Activated T-helper 2 cell treated with anti-CD3 and anti-CD28 coated beads, Interferon-gamma antibody, Interleukin-2, Interleukin-4, amounts not matched to agents 10 μg/mL and 5 μg/mL and 100 μg/mL, durations not matched to agents 14 hours and 24 hours and 36 hours (primary cell): ENCODE measurements at regions not wholly inside any gene's neighbourhood (a gene's known extent, or its start where the extent isn't known, plus 50 kb on each side); places are given as distances from the start of the nearest gene placed in this dataset.
"Not testable (repeated sequence)": the region's sequence is repeated elsewhere in the genome, so short reads cannot be mapped to it uniquely, and the experiment has no call there.

ENCODE experiments used
- DNase-seq: peaks from one replicate; pipeline ENCODE4 v3.0.0; 2021; ENCODE audit warnings: low spot score
- H3K27ac Mint-ChIP-seq: one replicate; pipeline ENCODE4 v1.8.0; 2021; ENCODE audit warnings: mixed read lengths
- H3K27me3 Mint-ChIP-seq: one replicate; pipeline ENCODE4 v1.8.0; 2021; ENCODE audit warnings: low read depth, mixed read lengths
- H3K36me3 Mint-ChIP-seq: one replicate; pipeline ENCODE4 v1.8.0; 2021; ENCODE audit warnings: low read depth, mixed read lengths
- H3K4me1 Mint-ChIP-seq: one replicate; pipeline ENCODE4 v1.8.0; 2021; ENCODE audit warnings: low read depth, mixed read lengths
- H3K4me3 Mint-ChIP-seq: one replicate; pipeline ENCODE4 v1.8.0; 2021; ENCODE audit warnings: low read depth, mild to moderate bottlenecking, moderate library complexity, mixed read lengths
- H3K9me3 Mint-ChIP-seq: one replicate; pipeline ENCODE4 v1.8.0; 2021; ENCODE audit warnings: mixed read lengths
- intact Hi-C: fragments of 100-400 bp; cut with micrococcal nuclease; formaldehyde crosslinking; loops from one replicate; pipeline ENCODE4 v1.15.1; 2023

DNA sequence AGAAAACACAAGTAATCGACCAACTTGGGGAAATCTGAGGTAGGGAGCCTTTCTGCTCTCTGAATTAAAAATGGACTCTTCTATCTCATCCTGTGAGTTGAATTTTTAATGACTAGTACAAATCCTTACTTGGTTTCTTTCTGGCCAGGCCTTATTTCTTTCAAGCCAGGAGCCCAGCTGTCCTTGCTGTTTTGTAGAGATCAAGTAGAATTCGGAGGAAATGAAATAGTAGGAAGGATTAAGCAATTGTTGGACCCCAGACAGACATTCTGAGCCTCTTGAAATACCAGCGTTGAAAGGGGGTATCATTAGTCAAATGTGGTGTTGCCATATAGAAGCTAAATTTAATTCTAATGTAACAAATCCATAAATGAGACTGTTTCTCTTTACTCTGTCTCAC lies 53.7 kb upstream of the SMIM15 start:
- Mint-ChIP-seq H3K4me3 (no peak overlapping the region), H3K36me3 (no peaks in the 10 kb centered on the region), H3K4me1 (no peaks in the 10 kb centered on the region), H3K9me3 (no peaks in the 10 kb centered on the region), H3K27me3 (peaks cover 19% of the 10 kb centered on the region), H3K27ac (no peak overlapping the region)
- intact Hi-C loops = no loop called here
- DNase-seq = no peak

DNA sequence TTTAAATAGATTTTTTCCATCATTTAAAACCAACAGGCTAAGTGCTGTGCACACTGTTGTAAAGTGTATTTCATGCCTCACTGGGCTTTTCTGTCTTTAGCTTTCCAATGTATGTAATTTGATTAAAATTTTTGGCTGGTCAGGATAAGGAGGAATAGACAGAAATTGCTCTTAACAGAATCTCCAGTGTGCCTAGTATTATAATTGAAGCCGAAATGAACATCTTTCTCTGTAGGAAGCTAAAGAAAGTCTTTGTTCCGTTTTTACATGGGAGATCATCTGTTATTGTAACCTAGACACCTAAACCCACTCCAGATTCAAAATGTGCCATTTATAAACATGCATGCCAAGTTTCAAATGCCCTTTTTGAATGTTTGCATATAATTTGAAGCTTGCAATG lies 54.5 kb upstream of the SMIM15 start:
- H3K4me3 Mint-ChIP-seq = no peak overlapping the region

DNA sequence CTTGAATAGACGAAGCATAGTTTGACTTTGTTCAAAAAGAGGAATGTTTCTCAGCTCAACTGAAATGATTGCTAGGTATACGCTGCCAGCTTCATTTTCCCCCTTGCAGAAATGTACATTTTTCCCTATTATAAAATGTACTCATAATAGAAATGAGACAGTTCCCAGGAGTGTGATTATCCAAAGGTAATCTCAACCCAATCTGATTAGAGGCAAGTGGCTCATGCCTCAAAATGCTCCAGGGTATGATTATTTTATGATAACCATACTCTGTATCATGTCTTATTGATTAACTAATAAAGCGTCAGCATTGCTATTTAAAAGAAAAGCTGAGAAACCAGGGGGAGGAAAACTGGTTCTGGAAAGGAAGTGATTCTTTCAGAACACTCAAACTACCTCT lies 54.9 kb upstream of the SMIM15 start:
- no peaks in the 10 kb centered on the region for H3K36me3 Mint-ChIP-seq
- no peak overlapping the region for H3K27ac Mint-ChIP-seq
- H3K9me3 Mint-ChIP-seq = no peaks in the 10 kb centered on the region
- no peak overlapping the region for H3K4me3 Mint-ChIP-seq
- no peaks in the 10 kb centered on the region for H3K4me1 Mint-ChIP-seq
- intact Hi-C loops = no loop called here
- peaks cover 17% of the 10 kb centered on the region for H3K27me3 Mint-ChIP-seq
- DNase-seq = no peak

More for the DNA sequence above, 54.5 kb upstream of the SMIM15 start:
- H3K9me3 Mint-ChIP-seq = no peaks in the 10 kb centered on the region
- intact Hi-C loops = no loop called here
- no peaks in the 10 kb centered on the region for H3K36me3 Mint-ChIP-seq
- peaks cover 19% of the 10 kb centered on the region for H3K27me3 Mint-ChIP-seq
- DNase-seq = no peak
- H3K4me1 Mint-ChIP-seq = no peaks in the 10 kb centered on the region
- no peak overlapping the region for H3K27ac Mint-ChIP-seq

DNA sequence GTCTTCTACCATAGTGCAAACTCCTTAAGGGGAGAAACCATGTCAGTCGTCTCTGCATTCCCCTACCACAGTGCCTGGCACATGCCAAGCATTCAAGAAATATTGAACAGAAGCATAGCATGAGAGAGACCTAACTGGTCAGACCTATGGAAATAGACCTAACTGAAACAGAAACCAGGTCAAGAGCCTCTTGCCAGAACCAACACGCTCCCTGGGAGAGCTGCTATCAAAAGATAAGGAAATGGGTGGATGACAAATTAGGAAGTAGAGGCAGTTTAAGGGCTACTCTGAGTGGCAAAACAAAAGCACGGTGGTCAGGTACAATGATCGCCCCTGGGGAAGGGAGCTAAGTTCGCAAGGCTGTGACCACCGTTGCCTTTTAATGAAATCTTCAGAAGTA lies 66.0 kb upstream of the SMIM15 start:
- no peak overlapping the region for H3K4me3 Mint-ChIP-seq
- no peaks in the 10 kb centered on the region for H3K9me3 Mint-ChIP-seq
- H3K36me3 Mint-ChIP-seq = no peaks in the 10 kb centered on the region
- no peaks in the 10 kb centered on the region for H3K4me1 Mint-ChIP-seq
- no peak overlapping the region for H3K27ac Mint-ChIP-seq
- intact Hi-C loops = no loop called here
- no peak for DNase-seq
- peaks cover 2% of the 10 kb centered on the region for H3K27me3 Mint-ChIP-seq

DNA sequence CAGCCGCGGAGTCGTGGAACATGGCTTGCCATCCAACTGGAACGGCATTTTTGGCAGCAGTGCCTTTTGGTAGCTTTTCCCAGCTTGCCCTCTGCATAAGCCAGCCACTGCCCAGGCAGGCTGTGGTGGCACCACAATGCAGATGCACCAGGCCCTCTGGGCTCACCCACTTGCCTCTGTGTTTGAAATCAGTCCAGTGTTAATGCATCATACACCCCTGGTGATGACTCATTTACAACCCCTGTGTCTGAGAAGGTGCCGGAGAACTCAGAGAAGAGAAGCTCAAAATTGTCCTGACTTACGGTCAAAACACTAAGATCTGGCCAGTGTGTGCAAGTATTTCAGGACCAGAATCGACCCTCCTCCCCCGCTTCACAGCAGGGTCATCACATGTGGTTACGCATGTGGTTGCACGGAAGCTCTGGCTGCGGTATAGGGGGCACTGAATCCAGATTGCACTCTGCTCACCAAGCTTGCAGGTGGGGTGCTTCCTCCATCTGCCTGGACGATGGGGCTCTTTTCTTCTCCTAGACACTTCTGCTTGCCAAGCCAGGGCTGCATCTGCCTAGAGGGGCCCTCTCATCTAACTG lies 66.5 kb upstream of the SMIM15 start:
- Mint-ChIP-seq H3K9me3 (no peaks in the 10 kb centered on the region), H3K4me3 (no peak overlapping the region), H3K4me1 (no peaks in the 10 kb centered on the region), H3K27me3 (peaks cover 2% of the 10 kb centered on the region), H3K27ac (no peak overlapping the region), H3K36me3 (no peaks in the 10 kb centered on the region)
- DNase-seq = no peak
- intact Hi-C loops = no loop called here

DNA sequence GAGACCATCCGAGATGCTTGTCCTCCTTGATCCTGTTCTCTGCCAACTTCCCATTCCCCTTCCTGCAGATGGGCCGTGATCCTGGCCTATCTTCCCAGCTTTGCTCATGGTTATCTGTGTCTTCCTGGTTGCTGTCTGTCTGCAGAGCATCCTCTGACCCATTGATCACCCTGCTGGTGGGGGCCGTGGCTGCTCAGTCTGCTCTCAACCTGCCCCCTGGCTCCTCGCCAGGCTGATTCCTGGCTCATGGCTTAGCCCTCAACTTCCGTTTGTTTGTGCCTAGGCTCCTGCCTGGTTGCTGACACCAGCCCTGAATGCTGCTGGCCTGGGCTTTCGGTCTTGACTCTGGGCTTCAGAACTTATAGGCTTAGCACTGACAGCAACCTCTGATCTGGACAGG lies 67.1 kb upstream of the SMIM15 start:
- Mint-ChIP-seq H3K27me3 (no peaks in the 10 kb centered on the region), H3K27ac (no peak overlapping the region), H3K4me1 (no peaks in the 10 kb centered on the region), H3K36me3 (no peaks in the 10 kb centered on the region), H3K4me3 (no peak overlapping the region), H3K9me3 (no peaks in the 10 kb centered on the region)
- DNase-seq = no peak
- intact Hi-C loops = no loop called here

DNA sequence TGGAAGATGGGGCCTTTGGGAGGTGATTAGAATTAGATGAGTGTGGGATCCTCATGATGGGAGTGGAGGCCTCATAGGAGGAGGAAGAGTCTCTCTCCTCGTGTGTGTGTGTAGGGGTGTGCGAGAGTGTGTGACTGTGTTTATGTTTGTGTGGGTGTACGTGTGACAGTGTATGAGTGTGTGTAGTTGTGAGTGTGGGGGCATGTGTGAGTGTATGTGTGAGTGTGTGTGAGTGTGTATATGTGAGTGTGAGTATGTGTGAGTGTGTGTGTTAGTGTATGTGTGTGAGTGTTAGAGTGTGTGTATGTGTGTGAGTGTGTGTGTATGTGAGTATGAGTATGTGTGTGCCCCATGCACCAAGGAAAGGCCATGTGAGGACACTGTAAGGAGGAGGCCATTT lies 68.2 kb upstream of the SMIM15 start:
- Mint-ChIP-seq H3K27me3 (no peaks in the 10 kb centered on the region), H3K9me3 (no peaks in the 10 kb centered on the region), H3K36me3 (no peaks in the 10 kb centered on the region), H3K4me1 (no peaks in the 10 kb centered on the region), H3K27ac (no peak overlapping the region), H3K4me3 (no peak overlapping the region)
- DNase-seq = no peak
- intact Hi-C loops = no loop called here

DNA sequence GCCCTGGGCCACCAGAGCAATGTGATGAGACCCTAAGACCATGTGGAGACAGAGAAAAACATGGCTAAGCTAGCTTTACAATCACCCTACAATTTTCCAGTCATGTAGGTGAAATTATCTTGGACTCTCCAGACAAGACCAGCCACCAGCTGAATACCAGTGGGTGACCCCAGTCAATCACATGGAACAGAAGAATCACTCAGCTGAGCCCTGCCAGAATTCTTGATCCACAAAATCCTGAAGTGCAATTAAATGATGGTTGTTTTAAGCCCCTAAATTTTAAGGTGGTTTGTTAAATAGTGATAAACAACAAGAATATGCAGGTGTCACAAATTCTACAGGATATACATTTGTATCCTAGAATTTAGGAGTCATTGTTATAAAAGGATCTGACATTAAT lies 69.5 kb upstream of the SMIM15 start:
- no peaks in the 10 kb centered on the region for H3K9me3 Mint-ChIP-seq
- H3K36me3 Mint-ChIP-seq = no peaks in the 10 kb centered on the region
- H3K27ac Mint-ChIP-seq = no peak overlapping the region
- intact Hi-C loops = no loop called here
- H3K27me3 Mint-ChIP-seq = no peaks in the 10 kb centered on the region
- H3K4me1 Mint-ChIP-seq = no peaks in the 10 kb centered on the region
- H3K4me3 Mint-ChIP-seq = no peak overlapping the region
- no peak for DNase-seq

DNA sequence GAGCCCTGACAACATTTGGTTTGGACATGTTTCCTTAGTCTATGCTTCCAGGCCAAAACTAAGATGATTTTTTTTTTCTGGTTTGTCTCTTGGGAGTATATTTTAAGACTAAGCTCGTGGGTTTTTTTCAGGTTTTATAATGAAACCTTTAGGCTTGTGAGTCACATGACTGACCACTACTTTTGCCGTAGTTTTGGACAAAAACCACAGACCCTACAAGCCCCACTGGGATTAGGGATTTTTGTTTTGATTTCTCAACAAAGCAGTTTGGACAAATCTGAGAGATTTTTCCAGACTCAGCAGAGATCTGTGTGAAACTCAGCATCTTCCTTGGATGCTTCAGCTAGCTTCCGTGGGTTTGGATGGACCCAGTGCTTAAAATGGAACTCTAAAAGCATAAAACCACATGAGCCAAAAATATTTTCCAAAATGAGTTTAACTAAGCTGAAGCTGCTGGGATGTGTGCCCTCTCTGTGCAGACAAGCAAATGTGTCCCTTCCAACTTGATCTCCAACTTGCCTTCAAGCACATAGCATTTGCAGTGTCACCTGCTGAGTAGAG lies 70.3 kb upstream of the SMIM15 start:
- Mint-ChIP-seq H3K36me3 (no peaks in the 10 kb centered on the region), H3K27ac (no peak overlapping the region), H3K4me3 (no peak overlapping the region), H3K27me3 (no peaks in the 10 kb centered on the region), H3K9me3 (no peaks in the 10 kb centered on the region), H3K4me1 (no peaks in the 10 kb centered on the region)
- intact Hi-C loops = no loop called here
- DNase-seq = no peak

DNA sequence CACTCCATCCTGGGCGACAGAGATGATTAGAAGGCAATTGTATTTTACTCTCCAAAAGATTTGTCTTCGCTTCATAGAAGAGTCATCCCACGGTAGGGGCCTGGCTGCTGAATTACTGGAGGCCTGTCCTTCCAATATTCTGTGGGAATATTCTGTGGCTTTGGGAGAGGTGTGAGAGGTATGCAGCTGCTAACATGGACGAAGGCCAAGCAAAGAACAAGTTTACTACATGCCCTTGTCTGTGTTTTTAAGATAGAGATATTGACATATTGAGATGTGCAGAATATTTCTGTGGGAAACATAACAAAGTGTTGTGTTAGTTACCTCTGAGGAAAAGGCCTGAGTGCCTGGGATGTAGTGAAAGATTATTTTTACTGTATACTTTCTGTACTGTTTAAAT lies 71.8 kb upstream of the SMIM15 start:
- intact Hi-C loops = no loop called here
- Mint-ChIP-seq H3K9me3 (no peaks in the 10 kb centered on the region), H3K36me3 (no peaks in the 10 kb centered on the region)

DNA sequence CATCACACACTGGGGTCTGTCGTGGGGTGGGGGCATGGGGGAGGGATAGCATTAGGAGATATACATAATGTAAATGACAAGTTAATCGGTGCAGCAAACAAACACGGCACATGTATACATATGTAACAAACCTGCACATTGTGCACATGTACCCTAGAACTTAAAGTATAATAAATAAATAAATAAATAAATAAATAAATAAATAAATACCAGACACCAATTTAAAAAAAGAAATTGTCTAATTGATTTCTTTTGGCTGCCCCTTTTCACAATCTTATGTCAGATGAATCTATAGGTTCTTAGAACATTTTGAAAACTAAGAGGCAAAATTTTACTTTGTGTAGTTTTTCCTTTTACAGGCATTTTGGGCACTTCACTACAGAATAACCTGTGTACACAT lies 74.4 kb upstream of the SMIM15 start:
- H3K4me1 Mint-ChIP-seq, H3K36me3 Mint-ChIP-seq, H3K27ac Mint-ChIP-seq, H3K4me3 Mint-ChIP-seq, H3K27me3 Mint-ChIP-seq, DNase-seq, H3K9me3 Mint-ChIP-seq, intact Hi-C loops: not testable (repeated sequence)

More for the DNA sequence above, 71.8 kb upstream of the SMIM15 start:
- H3K27ac Mint-ChIP-seq = no peak overlapping the region
- no peaks in the 10 kb centered on the region for H3K4me1 Mint-ChIP-seq
- H3K4me3 Mint-ChIP-seq = no peak overlapping the region
- H3K27me3 Mint-ChIP-seq = no peaks in the 10 kb centered on the region
- no peak for DNase-seq

DNA sequence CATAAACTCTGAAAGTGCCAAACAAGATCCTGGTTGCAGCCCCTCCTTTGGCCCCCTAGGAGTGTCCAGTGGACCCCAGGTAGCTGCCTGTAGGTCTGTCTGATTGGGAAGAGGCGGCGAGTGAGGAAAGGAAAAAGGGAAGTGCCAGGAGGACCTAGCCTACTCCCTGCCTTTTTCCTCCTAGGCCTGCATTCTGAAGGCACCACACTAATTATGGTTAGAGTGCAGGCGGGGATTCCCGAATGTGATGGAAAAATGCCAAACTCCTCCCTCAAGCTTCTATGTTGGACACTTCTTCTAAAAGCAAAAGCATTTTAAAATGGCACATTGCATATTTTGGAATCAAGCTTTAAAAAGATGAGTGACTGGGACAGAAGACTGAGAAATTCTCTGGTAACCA lies 83.2 kb upstream of the SMIM15 start:
- intact Hi-C loops = no loop called here
- Mint-ChIP-seq H3K27me3 (peaks cover 8% of the 10 kb centered on the region), H3K36me3 (no peaks in the 10 kb centered on the region), H3K9me3 (peaks cover 4% of the 10 kb centered on the region), H3K27ac (no peak overlapping the region), H3K4me3 (no peak overlapping the region), H3K4me1 (no peaks in the 10 kb centered on the region)
- no peak for DNase-seq

DNA sequence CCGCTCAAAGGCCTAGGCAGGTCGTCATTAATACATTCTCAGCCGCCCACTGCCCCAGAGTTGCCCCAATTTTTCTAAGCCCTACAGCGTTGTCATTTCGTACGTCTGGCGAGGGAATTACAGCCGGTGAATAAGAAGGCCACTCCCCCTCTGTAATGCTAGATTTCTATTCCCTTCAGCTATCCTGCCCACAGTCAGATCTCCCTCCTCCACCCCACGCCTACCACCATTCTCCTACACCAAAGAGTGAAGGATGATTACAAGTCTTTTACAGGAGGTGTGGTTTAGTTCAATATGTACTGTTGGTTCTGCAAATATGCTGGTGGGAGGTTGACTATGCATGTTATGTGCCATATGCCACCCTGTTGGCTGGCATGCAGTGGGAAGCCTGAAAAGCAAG lies 83.7 kb upstream of the SMIM15 start:
- Mint-ChIP-seq H3K27me3 (peaks cover 8% of the 10 kb centered on the region), H3K27ac (no peak overlapping the region), H3K4me3 (no peak overlapping the region), H3K4me1 (no peaks in the 10 kb centered on the region), H3K36me3 (no peaks in the 10 kb centered on the region), H3K9me3 (peaks cover 4% of the 10 kb centered on the region)
- intact Hi-C loops = no loop called here
- no peak for DNase-seq

DNA sequence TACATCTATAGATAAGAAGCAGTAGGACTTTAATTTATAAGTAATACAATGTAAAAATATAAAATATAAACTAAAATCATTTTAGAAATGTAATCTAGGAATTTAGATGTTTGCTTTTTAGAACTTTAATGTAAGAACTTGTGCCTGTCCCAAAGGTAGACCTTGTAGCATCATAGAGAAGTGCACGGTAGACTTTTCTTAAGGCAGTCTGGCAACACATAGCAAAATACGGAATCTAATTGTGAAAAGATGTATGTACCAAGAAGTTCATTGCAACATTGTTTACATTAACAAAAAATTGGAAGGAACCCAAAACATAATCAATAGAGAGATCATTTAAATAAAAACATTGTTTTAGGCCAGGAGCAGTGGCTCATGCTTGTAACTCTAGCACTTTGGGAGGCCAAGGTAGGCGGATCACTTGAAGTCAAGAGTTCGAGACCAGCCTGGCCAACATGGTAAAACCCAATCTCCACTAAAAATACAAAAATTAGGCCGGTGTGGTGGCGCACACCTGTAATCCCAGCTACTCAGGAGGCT lies 84.6 kb upstream of the SMIM15 start:
- Mint-ChIP-seq H3K4me3 (no peak overlapping the region), H3K4me1 (no peaks in the 10 kb centered on the region), H3K9me3 (peaks cover 4% of the 10 kb centered on the region), H3K27ac (no peak overlapping the region), H3K27me3 (peaks cover 2% of the 10 kb centered on the region), H3K36me3 (no peaks in the 10 kb centered on the region)
- intact Hi-C loops = no loop called here
- no peak for DNase-seq
